Stimulated activated CD8-positive, alpha-beta memory T cell treated with anti-CD3 and anti-CD28 coated beads, Interleukin-7, amount 100 ng/mL, for 24 hours (primary cell): ENCODE measurements at regions not wholly inside any gene's neighbourhood (a gene's known extent, or its start where the extent isn't known, plus 50 kb on each side); places are given as distances from the start of the nearest gene placed in this dataset.

Source experiments
- DNase-seq: peaks from one replicate; pipeline ENCODE4 v3.0.0-alpha.2; 2020; ENCODE audit warnings: low read depth

DNA sequence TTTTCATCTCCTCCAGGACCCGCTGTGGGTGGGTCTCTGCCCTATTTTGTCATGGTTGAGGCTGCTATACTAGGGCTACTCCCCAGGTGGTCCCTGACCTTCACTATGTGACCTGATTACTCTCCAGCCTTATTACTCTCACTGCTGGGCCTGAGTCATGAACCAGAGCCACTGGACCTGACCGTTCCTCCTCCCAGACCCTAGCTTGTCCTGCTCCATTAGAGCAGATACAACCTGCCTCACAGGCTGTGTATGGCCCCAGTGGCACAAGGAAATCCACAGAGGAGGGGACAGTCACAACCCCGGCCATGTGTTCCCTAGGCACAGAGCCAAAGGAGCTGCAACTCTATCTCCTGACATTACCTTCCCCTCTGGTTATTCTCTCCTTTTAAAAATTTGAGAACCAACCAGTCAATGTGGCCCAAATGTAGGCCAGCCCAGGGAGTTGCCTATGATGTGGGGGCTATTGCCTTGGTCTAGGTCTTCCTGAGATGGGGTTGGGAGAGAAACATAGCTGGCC lies 96.0 kb upstream of the FSTL4 start:
- DNase-seq: no peak

GRCh38 chr5:133707629-133708028 lies 95.3 kb upstream of the FSTL4 start:
- DNase-seq: no peak

- no peak for DNase-seq
Observed at GRCh38 chr5:133706506-133707430, 94.4 kb upstream of the FSTL4 start.

- DNase-seq: no peak
Observed at GRCh38 chr5:133705331-133705730, 93.0 kb upstream of the FSTL4 start.

DNA sequence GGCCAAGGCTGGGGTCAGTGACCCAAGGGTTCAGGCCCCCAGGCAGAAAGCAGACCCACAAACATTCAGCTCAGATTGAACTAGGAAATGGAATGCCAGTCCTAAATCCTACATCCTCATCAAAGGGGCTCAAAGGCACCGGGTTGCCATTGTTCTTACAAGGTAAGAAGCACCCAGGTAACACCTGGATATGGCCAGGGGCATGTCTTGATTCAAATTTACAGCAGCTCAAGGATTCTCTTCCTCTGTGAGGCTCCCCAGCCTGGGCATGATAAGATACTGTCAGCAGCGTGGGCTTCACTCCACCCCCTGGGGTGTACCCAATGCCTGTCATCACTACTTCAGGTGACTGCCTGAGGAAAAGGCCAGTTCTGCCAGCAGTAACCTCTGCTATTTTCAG lies 92.1 kb upstream of the FSTL4 start:
- no peak for DNase-seq

DNA sequence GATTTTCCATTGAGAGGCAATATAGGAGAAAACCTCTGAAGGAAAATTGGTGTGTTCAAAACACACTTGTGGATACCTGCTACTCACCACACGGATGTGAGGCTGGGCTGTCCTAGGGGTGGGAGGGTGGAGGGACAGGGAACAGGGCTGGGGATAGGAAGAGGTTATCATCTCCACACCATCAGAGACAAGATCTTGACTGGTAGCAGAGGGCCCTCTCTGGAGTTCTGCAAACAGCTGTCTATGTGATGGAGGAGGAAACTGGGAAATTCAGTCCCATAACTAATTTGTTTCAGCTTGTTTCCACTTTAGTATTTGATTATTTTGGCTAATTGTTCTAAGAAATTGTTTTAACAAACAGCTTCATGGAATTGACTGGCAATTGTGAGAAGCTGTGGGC lies 91.6 kb upstream of the FSTL4 start:
- no peak for DNase-seq

DNA sequence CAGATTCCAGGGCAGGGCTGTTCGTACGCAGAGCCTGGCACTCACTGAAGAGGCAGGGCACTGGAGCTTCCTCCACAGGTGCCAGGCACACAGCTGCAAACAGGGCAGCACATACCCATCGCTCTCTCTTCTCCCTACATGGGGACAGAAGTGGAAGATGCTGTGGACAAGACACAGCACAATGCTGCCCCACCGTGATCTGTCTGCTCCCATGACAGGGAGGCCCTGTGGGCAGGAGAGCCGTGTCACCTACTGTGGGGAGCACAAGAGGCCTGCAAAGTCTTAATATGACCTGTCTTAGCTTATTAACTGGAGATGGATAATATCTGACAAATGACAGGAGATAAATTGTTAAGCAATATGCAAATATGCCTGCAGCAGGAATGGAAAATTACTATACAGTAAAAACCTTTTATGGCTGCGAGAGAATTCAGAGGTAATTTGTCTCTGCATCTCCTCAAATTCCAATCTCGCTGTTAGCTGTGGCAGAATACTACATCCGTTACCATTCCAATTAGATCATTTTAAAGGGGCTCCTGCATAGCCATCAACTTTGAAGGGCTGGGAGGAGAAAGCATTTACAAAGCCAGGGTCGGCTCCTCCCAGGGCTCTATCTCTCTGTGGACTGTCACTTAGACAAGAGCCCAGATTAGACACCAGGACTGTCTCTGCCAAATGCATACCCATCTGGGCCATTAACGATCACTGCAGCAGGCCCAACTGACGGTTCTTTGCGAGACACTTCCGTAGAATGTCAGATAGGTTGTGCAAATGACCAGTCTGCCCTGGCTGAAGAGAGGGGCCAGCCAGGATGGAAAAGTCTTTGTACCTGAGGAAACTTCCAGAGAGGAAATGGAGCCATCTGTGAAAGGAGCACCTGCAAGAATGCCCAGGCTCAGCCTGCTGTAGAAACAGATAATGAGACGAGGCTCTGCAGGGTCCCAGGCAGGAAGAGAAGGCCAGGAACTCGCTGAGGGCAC lies 90.7 kb upstream of the FSTL4 start:
- no peak for DNase-seq

DNA sequence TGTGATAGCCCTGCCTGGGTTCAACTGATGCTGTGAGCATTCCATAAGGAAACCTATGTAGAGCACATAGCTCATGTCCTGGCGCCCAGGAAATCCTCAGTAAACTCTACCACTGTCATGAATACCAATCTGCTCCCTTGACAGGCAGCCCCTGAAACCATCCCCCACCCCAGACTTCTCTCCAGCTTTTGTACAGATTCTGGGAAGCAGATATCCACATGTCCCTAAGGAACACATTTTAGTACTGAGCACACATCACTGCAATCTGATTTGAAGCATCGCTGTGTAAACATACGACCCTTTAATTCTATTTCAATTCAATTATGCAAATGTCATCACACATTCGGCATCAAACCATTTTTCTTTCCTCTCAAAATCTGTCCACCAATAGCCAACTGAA lies 89.5 kb upstream of the FSTL4 start:
- no peak for DNase-seq

DNA sequence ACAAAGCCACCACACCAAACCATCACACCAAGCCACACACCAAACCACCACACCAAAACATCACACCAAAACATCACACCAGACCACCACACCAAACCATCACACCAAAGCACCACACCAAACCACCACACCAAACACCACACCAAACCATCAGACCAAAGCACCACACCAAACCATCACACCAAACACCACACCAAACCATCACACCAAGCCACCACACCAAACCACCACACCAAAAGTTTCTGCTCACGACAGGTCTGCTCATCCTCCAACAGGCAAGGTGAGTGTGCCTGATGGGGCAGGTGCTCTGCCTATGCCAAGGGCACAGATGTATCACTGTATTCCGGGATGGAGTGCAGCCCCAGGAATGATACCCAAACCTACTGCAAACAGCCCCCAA lies 87.9 kb upstream of the FSTL4 start:
- DNase-seq: no peak

GRCh38 chr5:133698646-133699526 lies 86.5 kb upstream of the FSTL4 start:
- no peak for DNase-seq

GRCh38 chr5:133698259-133698554 lies 85.9 kb upstream of the FSTL4 start:
- DNase-seq: no peak

- no peak for DNase-seq
Observed at GRCh38 chr5:133697536-133698258, 85.4 kb upstream of the FSTL4 start.

DNA sequence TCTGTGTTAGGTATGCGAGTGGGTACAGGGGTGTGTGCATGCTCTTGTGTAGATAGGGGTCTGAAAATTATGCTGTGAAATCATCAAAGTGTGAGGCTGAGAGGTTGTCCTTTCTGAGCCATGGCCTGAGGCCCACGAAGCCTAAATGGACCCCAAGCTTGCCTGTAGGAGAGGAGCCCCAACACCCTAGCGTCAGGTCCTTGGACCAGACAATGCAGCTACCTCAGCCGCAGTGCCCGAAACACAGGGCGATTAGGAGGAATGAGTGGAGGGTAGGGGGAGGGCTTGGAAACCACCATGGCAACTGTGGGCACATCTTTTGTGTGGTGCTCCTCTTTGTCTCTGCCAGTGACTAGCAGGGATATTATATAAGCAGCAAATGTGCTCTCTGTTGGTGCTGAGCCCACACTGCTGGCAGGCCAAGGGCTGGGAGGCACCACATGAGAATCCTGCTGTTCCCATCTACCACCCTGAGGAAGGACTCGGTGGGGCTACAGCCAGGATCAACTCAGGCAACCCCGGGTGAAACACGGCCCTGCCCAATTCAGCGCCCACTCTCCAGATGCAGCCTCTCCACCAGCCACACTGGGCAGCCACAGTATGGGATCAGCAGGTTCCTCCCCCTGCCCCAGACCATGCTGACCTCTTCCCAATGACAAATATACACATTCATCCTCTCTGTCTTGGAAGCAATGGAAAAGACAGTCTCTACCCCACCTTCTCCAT lies 84.6 kb upstream of the FSTL4 start:
- DNase-seq: no peak

DNA sequence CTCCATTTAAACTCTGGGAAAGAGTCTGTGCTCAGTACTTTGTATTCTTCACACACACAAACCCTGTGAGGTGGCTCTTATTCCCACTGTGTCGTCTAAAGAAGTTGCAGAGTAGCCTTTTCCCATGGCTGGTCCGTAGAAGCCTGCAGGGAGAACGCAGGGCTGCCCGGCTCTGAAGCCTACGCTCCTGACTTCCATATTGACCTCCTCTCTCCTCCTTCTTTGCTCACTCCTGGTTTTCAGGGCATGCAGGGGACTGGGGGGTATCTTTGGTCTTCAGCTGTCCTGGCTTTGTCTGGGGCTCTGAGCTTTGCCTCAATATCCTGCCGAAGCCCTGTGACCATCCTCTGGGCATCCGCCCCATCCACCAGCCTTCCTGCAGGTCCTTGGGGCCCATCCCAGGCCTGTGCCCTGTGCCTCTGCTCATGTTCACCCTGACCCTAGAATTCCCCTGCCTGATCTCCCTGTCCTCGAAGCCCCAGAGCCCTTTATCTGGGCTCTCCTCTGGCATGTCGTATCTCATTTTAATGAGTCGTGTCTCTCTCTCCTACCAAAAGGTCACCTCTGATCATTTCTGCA lies 83.8 kb upstream of the FSTL4 start:
- DNase-seq: no peak

DNA sequence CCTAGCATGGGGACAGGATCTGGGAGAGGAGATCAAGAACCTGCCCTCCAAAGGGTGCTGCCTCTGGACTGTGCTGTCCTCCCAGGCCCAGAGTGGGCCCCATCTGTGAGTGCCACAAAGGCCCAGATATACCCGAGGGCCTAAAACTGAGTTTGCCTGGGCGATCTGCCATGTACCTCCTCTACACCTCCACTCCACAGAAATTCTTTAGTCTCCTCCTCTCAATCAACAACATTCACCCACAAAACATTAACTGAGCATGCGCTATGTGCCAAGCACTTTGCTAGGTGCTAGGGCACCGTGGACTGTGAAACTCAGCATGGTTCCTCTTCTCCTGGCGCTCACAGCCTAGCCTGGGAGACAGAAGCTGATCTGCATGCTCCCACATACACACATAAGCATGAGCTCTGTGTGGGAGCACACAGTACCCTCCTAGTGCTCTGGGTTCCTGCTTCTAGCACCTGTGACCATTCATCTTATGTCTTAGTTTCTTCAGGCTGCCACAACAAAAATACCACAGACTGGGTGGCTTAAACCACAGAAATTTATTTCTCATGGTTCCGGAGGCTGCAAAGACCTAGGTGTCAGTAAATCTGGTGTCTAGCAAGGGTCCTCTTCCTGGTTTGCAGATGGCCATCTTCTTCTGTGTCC lies 82.0 kb upstream of the FSTL4 start:
- DNase-seq: no peak

- DNase-seq: no peak
Observed at GRCh38 chr5:133691448-133691847, 79.1 kb upstream of the FSTL4 start.

GRCh38 chr5:133690746-133691145 lies 78.4 kb upstream of the FSTL4 start:
- DNase-seq: no peak

DNA sequence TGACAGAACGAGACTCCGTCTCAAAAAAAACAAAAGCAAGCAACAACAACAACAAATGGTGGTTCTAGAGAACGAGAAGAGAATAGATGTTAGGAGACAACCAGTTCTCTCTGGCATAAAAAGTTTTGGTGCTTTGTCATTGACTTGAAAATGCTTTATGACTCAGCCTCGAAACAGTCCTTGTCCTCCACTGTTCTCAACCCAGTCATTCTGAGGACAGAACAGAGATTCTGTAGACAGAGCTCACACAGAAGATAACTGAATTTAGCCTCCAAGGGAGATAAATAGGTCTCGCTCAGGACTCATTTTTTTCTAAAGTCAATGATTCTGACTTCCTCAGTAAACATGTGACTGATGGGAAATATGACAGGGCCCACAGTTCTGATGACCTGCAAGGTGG lies 76.0 kb upstream of the FSTL4 start:
- no peak for DNase-seq

GRCh38 chr5:133687212-133688061 lies 75.1 kb upstream of the FSTL4 start:
- no peak for DNase-seq
